H1 (cell line): ENCODE measurements at regions not wholly inside any gene's neighbourhood (a gene's known extent, or its start where the extent isn't known, plus 50 kb on each side); places are given as distances from the start of the nearest gene placed in this dataset.

Source experiments
- CBX8 ChIP-seq: fragments of 300-800, 300-1000 bp; sonication (generic); IDR thresholded peaks from 2 replicates; pipeline ENCODE4 v1.7.1; 2016; ENCODE audit warnings: low read depth, low read length, borderline replicate concordance
- CHD1 ChIP-seq: IDR thresholded peaks from 2 replicates; pipeline ENCODE4 v1.6.1; 2012; ENCODE audit warnings: low read depth, low read length, improper control_type of control experiment
- CHD7 ChIP-seq: fragments of 300-600 bp; sonication (generic); IDR thresholded peaks from 2 replicates; pipeline ENCODE4 v1.7.1; 2012; ENCODE audit warnings: low read length, moderate library complexity, mild to moderate bottlenecking, inconsistent platforms; ENCODE audit not compliant: insufficient replicate concordance
- EP300 ChIP-seq, 2 experiments: IDR thresholded peaks; 1 replicate in 1 of 2; 2 replicates in 1 of 2; pipeline ENCODE4 v1.6.1; 2011 to 2012; ENCODE audit warnings: low read depth in 2 of 2, low read length in 2 of 2, mild to moderate bottlenecking in 2 of 2, borderline replicate concordance in 1 of 2, inconsistent platforms in 1 of 2, moderate library complexity in 1 of 2
- HDAC6 ChIP-seq: IDR thresholded peaks from one replicate; pipeline ENCODE4 v1.7.1; 2012; ENCODE audit warnings: low read depth, mild to moderate bottlenecking, inconsistent platforms, low read length, moderate library complexity
- JUN ChIP-seq: IDR thresholded peaks from 2 replicates; pipeline ENCODE4 v1.6.1; 2011; ENCODE audit warnings: low read depth, mild to moderate bottlenecking, improper control_type of control experiment, low read length
- NRF1 ChIP-seq: IDR thresholded peaks from 2 replicates; pipeline ENCODE4 v1.6.1; 2011; ENCODE audit warnings: mild to moderate bottlenecking, low read depth, low read length, improper control_type of control experiment
- RBBP5 ChIP-seq: IDR thresholded peaks from 2 replicates; pipeline ENCODE4 v1.7.1; 2012; ENCODE audit warnings: low read depth, mild to moderate bottlenecking, inconsistent platforms, low read length, moderate library complexity, borderline replicate concordance
- SIN3A ChIP-seq, 2 experiments: IDR thresholded peaks in 1 of 2; conservative IDR thresholded peaks in 1 of 2; 2 replicates each; pipeline ENCODE4 v1.6.1; 2011 to 2012; ENCODE audit warnings: low read length in 2 of 2, improper control_type of control experiment in 1 of 2, low read depth in 1 of 2, mild to moderate bottlenecking in 1 of 2
- SP2 ChIP-seq: IDR thresholded peaks from 2 replicates; pipeline ENCODE4 v1.6.1; 2012; ENCODE audit warnings: mild to moderate bottlenecking, low read length, inconsistent platforms
- TAF7 ChIP-seq: optimal IDR thresholded peaks from 2 replicates; pipeline ENCODE3; 2011; ENCODE audit warnings: low read depth, mild to moderate bottlenecking, inconsistent platforms, low read length, moderate library complexity, borderline replicate concordance

GRCh38 chr2:45278365-45279078 is 269.3 kb upstream of the SIX2 start (continued):
- no peak for TF ChIP-seq CHD7
- no peak for TF ChIP-seq TAF7
- TF ChIP-seq CHD1 = no peak
- TF ChIP-seq RBBP5 = no peak
- TF ChIP-seq HDAC6 = no peak
- no peak for TF ChIP-seq NRF1
- TF ChIP-seq CBX8 = no peak
- TF ChIP-seq JUN = no peak
- TF ChIP-seq EP300 (IDR thresholded peaks at IDR 0.05; ENCODE audit: borderline replicate concordance in 1 of 2, low read depth in 2 of 2, low read length in 2 of 2) = no peak
- no peak for TF ChIP-seq SIN3A (conservative IDR thresholded peaks at IDR 0.05 in 1 of 2, IDR thresholded peaks at IDR 0.05 in 1 of 2; ENCODE audit: low read depth in 1 of 2, low read length in 2 of 2)
- TF ChIP-seq SP2 = no peak
